ENCODE measurements at regions not wholly inside any gene's neighbourhood (a gene's known extent, or its start where the extent isn't known, plus 50 kb on each side); places are given as distances from the start of the nearest gene placed in this dataset.

DNA sequence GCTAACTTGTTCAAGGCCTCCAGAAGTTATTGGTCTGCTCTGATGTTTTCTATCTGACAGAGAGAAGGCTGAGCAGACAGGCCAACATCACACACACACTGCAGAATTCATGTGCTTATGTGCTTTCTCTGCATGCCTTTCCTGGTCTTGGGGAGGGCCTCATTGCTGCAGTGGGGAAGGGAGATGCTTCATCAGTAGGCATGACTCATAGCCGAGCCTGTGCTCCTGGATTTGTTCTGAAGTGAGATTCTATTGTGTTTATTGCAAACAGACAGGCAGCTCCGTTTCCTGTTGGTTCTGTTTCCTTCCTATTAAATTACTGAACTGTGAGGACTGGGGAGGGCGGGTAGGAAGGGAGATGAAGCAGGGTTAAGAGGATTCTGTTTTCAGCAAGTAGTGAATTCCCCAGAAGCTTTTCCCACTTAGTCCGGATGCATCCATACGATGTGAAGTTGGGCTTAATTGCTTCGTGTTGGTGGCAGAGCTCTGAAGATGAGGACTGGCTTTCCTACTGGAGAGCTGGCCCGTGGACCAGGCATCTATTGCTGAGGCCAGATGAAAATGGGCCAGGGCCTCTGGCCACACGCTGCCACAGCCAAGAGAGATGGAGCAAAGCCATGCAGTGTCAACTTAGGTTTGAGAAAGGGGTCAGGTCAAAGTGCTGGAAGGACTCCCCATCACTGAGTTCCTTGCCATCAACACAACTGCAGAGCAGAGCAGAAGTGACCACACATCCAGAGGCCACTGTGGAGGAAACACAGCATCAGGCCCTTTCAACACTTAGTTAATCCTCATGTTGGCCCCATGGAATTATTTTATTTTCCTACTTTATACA, 179.3 kb downstream of the UTP18 start:
- TF ChIP-seq POLR2A (IDR thresholded peaks at IDR 0.05) (no peak), POLR2AphosphoS5 (IDR thresholded peaks at IDR 0.05) (no peak), EP300 (IDR thresholded peaks at IDR 0.05) (no peak)
- TF ChIP-seq, protein P1, sequence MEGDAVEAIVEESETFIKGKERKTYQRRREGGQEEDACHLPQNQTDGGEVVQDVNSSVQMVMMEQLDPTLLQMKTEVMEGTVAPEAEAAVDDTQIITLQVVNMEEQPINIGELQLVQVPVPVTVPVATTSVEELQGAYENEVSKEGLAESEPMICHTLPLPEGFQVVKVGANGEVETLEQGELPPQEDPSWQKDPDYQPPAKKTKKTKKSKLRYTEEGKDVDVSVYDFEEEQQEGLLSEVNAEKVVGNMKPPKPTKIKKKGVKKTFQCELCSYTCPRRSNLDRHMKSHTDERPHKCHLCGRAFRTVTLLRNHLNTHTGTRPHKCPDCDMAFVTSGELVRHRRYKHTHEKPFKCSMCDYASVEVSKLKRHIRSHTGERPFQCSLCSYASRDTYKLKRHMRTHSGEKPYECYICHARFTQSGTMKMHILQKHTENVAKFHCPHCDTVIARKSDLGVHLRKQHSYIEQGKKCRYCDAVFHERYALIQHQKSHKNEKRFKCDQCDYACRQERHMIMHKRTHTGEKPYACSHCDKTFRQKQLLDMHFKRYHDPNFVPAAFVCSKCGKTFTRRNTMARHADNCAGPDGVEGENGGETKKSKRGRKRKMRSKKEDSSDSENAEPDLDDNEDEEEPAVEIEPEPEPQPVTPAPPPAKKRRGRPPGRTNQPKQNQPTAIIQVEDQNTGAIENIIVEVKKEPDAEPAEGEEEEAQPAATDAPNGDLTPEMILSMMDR (IDR thresholded peaks at IDR 0.05), result no peak
- 40 to 73% (median 61%) methylated on average over 8 of the region's 8 CpGs for WGBS, 5 donors
- H3K27ac ChIP-seq, result no peak overlapping the region
- H3K4me1 ChIP-seq, result no peaks in the 10 kb centered on the region
- intact Hi-C loops (cut with DNase I; ENCODE audit: low total_unique reads), result no loop called here
- peaks cover 0 to 4% (median 0%) of the 10 kb centered on the region in 3 donors for H3K27me3 ChIP-seq
- no peaks in the 10 kb centered on the region for H3K36me3 ChIP-seq
- DNase-seq, result no peak
- H3K4me3 ChIP-seq, result no peak overlapping the region
- H3K9me3 ChIP-seq, result no peaks in the 10 kb centered on the region

DNA sequence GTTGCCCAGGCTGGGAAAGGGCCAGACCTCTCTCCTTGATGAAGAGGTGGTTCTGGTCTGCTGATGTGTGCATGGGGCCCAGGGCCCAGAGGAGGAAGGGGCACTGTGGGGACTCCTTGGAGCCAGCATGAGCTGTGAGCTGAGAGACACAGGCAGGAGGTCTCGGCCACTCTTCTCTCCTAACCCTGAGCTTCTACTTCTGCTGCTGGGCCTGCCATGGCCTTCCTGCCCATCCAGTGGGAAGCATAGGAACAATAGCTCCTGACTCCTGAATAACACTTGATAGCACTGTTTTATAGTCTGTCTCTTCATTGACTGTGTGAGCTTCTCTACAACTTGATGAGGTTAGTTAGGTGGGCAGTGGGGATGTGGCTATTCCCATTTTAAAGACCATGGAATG, 181.1 kb downstream of the UTP18 start:
- Histone ChIP-seq H3K36me3 (no peaks in the 10 kb centered on the region), H3K27ac (no peak overlapping the region), H3K4me3 (no peak overlapping the region), H3K4me1 (no peaks in the 10 kb centered on the region), H3K27me3 (peaks cover 0 to 4% (median 0%) of the 10 kb centered on the region in 3 donors), H3K9me3 (no peaks in the 10 kb centered on the region)
- TF ChIP-seq POLR2A (IDR thresholded peaks at IDR 0.05) (no peak), POLR2AphosphoS5 (IDR thresholded peaks at IDR 0.05) (no peak), EP300 (IDR thresholded peaks at IDR 0.05) (no peak)
- TF ChIP-seq, protein P1 (IDR thresholded peaks at IDR 0.05), result no peak
- WGBS, 5 donors, result 73 to 100% (median 100%) methylated on average over 1 of the region's 1 CpG
- intact Hi-C loops (cut with DNase I; ENCODE audit: low total_unique reads), result no loop called here
- DNase-seq, result no peak

GRCh38 chr17:51442088-51442865, 181.9 kb downstream of the UTP18 start:
- no peaks in the 10 kb centered on the region for H3K4me1 ChIP-seq
- intact Hi-C loops (cut with DNase I; ENCODE audit: low total_unique reads), result no loop called here
- TF ChIP-seq EP300 (IDR thresholded peaks at IDR 0.05) (no peak), POLR2AphosphoS5 (IDR thresholded peaks at IDR 0.05) (no peak), POLR2A (IDR thresholded peaks at IDR 0.05) (no peak)
- TF ChIP-seq, protein P1 (IDR thresholded peaks at IDR 0.05), result no peak
- H3K27me3 ChIP-seq, result peaks cover 0 to 4% (median 0%) of the 10 kb centered on the region in 3 donors
- DNase-seq, result no peak
- no peak overlapping the region for H3K4me3 ChIP-seq
- no peaks in the 10 kb centered on the region for H3K36me3 ChIP-seq
- 74 to 86% (median 80%) methylated on average over 6 of the region's 6 CpGs for WGBS, 5 donors
- no peaks in the 10 kb centered on the region for H3K9me3 ChIP-seq
- H3K27ac ChIP-seq, result no peak overlapping the region

DNA sequence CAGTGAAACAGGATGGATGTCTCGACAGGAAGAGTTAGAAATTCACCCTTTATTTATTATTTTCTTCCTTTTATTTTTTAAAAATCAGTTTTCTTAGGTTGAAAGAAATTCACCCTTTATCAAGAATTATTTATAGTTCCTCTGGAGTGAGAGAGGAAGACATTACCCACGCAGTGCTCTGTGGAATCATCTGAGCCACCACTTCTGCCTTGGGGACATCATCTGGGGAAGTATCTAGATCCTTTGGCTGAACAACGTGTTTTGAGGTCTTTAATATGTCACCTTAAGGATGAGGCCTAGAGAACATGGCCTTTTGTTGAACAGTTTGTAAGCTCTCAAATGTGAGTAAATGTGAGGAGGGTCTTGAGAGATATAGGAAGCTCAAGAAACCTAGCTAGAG, 183.3 kb downstream of the UTP18 start:
- TF ChIP-seq EP300 (IDR thresholded peaks at IDR 0.05), result no peak
- TF ChIP-seq, protein P1 (IDR thresholded peaks at IDR 0.05), result no peak
- no peak for TF ChIP-seq POLR2A (IDR thresholded peaks at IDR 0.05)
- no peak for TF ChIP-seq POLR2AphosphoS5 (IDR thresholded peaks at IDR 0.05)
- DNase-seq, result no peak
- Histone ChIP-seq H3K27me3 (no peaks in the 10 kb centered on the region), H3K4me1 (no peaks in the 10 kb centered on the region), H3K4me3 (no peak overlapping the region), H3K27ac (no peak overlapping the region), H3K9me3 (no peaks in the 10 kb centered on the region), H3K36me3 (no peaks in the 10 kb centered on the region)
- 68 to 84% (median 80%) methylated on average over 3 of the region's 3 CpGs for WGBS, 5 donors
- intact Hi-C loops (cut with DNase I; ENCODE audit: low total_unique reads), result no loop called here
